Fibroblast of skin of left biceps (primary cell): ENCODE measurements at regions not wholly inside any gene's neighbourhood (a gene's known extent, or its start where the extent isn't known, plus 50 kb on each side); places are given as distances from the start of the nearest gene placed in this dataset.
"Not testable (repeated sequence)": the region's sequence is repeated elsewhere in the genome, so short reads cannot be mapped to it uniquely, and the experiment has no call there.

ENCODE experiments used
- DNase-seq, 2 experiments: peaks; one replicate each; pipeline ENCODE4 v3.0.0-alpha.2; 2013; ENCODE audit warnings: low read depth in 2 of 2

- DNase-seq: no peak
These were observed 228.5 kb downstream of the RNF144A start for GRCh38 chr2:7145707-7146106.

GRCh38 chr2:7146151-7146550, 228.9 kb downstream of the RNF144A start:
- no peak for DNase-seq

GRCh38 chr2:7154656-7155055, 237.4 kb downstream of the RNF144A start:
- no peak for DNase-seq

- DNase-seq: no peak
These were observed 244.3 kb downstream of the RNF144A start for GRCh38 chr2:7161501-7161900.

- DNase-seq: peak in 1 of 2 experiments; percentile 3
These were observed 248.5 kb downstream of the RNF144A start for GRCh38 chr2:7165736-7166135.

GRCh38 chr2:7167801-7168411, 250.7 kb downstream of the RNF144A start:
- DNase-seq: no peak

GRCh38 chr2:7169593-7169992, 252.4 kb downstream of the RNF144A start:
- DNase-seq: no peak

DNA sequence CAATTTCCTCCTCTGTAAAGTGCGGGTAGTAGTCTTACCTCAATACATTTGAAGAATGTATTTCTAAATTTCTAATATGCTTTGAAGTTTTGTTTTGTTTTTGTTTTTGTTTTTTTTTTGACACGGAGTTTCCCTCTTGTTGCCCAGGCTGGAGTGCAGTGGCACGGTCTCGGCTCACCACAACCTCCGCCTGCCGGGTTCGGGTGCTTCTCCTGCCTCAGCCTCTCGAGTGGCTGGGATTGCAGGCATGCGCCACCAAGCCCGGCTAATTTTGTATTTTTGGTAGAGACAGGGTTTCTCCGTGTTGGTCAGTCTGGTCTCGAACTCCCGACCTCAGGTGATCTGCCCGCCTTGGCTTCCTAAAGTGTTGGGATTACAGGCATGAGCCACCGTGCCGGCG, 261.8 kb downstream of the RNF144A start:
- not testable (repeated sequence) for DNase-seq

GRCh38 chr2:7180638-7181370, 263.6 kb downstream of the RNF144A start:
- no peak for DNase-seq

DNA sequence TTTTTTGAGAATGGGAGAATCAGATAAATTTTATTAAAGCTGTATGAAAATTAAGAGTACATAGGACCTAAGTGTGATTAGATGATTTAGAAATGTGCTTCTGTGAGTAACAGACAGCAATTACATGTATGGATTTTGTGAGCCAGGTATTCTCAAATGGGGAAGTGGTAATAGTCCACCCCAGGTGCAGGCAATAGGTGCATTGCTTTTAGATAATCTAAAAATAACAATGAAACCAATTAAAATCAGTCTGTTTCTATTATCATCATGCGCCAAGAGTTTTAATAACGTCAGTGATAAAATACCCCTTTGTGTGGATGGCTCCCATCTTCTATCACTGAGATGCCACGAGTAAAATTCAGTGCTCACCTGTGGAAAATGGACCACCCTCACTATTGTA, 265.3 kb downstream of the RNF144A start:
- no peak for DNase-seq

DNA sequence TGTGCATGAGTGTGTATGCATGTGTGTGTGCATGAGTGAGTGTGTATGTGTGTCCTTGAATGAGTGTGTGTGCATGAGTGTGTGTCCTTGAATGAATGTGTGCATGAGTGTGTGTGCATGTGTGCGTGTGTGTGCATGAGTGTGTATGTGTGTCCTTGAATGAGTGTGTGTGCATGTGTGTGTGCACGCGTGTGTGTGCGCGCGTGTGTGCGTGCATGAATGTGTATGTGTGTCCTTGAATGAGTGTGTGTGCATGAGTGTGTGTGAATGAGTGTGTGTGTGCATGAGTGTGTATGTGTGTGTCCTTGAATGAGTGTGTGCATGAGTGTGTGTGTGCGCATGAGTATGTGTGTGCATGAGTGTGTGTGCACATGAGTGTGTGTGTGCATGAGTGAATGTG, 271.9 kb downstream of the RNF144A start:
- DNase-seq: no peak

DNA sequence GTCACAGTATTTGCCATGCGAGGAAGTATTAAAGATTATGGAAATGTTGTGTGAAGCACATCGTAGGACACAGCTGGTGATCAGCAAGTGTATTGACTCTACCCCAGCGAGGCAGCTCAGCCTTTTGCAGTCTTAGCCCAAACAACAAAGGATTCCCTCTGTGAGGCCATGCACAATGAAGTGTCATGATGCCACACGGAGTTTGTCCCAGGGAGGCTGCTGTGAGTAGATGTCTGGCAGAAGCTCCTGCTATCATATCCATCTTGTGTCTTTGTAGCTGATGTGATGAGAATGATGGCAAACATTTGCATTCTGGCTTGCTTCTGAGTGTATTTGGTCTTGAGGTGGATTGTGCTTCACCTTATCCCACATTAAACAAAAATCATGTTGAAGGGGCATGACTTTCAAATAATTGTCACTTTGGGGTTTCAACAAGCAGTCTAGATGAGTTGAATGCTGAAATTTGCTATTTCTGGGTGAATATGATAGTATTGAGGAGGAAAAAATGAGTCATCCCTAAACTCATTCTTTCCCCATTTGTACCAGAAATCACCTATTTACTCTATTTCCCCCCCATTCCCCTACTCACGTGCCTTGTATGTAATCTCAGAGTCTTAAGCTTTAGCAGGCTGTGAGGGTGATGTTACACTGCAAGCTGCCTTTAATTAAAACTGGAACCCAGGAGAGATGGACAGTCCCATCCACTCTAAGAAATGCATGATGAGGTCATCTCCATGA, 273.5 kb downstream of the RNF144A start:
- no peak for DNase-seq

GRCh38 chr2:7191932-7192331, 274.7 kb downstream of the RNF144A start:
- peak; percentile 98 to 99 for DNase-seq

DNA sequence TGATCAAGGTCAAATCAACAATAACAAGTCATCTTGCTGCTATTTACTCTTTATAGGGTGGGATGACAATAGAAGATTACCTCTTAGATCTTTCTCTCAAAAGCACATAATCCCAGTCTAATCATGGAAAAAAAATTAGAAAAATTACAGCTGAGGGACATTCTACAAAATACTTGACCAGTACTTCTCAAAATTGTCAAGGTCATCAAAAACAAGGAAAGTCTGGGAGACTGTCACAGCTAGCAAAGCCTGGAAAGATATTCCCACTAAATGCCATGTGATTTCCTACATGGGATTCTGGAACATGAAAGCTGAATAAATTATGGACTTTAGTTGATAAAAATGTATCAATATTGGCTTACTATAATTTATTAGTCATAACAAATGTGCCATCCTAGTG, 276.2 kb downstream of the RNF144A start:
- DNase-seq: no peak

- no peak for DNase-seq
These were observed 277.7 kb downstream of the RNF144A start for GRCh38 chr2:7194950-7195349.

GRCh38 chr2:7196883-7197282, 279.7 kb downstream of the RNF144A start:
- no peak for DNase-seq

DNA sequence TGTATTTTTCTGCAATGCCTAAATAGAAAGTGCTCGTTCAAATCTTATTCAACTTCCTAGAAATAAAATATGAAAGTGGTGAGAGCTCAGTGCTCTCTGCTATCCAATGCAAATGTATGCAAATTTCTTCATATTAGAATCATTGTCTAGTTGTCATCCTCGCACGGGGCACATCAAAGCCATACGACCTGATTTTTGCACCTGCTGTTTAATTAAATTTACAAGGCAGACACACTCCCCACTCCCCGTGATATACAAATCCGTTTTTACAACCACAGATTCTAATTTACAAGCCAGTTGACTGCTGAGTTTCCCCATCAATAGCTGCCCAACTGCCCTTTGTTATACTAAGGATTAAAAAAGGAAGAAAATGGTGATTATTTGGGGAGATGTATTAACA, 284.6 kb downstream of the RNF144A start:
- DNase-seq: no peak

- DNase-seq: peak; percentile 57 to 59
These were observed 285.9 kb downstream of the RNF144A start for GRCh38 chr2:7203056-7203467.

DNA sequence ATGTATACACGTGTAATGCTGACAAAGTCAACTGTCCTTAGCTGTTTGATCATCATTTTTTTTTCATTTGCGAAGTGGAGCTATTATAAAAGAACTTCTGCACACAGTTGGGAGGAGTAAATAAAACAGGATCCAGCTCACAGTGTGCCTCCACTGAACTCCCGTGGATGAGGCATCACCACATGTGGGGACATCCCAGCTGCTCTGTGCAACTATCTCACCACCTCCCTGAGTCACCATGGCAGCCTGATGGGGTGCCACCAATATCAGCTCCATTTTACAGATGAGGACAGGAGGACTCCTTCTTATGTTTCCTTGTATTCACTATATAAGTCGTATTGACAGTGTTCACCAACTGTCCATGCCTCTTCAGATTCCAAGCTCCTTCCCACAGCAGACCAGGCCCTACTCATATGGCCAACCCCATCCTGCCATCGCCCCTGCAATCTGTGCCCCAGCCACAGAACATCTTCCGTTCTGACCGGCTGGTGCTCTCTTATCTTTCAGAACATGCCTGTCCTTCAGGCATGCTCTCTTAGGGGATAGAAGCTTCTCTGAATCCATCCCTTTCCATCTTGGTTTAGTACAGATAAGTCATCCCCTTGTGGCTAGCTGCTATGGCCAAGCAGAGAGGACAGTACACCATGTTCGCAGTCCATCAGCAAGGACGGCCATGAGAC, 288.1 kb downstream of the RNF144A start:
- DNase-seq: no peak

DNA sequence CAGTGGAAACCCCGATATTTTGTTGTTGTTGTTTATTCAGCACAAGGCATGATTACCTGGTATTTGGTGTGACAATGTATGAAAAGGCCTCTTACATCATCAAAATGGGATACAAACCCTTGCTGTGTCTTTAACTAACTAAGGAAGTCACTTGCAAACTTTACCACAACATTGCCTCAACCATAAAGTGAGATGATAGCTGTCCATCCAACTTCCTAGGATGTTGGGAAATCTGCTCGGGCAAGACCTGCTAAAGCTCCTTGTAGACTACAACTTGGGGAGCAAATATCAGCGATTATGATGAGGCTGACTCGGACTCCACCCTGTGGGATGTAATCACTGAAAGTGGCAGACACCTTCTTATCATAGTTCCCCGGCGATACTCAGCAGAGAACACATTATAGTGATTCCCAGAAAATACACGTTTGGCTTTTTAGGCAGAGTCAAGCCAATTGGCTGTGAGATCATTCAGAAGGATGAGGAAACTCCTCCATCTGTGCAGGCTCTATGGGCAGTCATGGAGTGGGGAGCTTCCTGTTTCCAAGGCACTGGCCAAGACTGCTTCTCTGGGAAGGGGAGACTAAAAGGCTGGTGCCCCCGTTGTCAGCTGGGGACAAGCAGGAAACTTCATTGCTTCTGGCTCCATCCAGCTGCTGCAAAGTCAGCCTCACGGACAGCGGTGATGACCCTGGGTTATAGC, 289.0 kb downstream of the RNF144A start:
- no peak for DNase-seq

DNA sequence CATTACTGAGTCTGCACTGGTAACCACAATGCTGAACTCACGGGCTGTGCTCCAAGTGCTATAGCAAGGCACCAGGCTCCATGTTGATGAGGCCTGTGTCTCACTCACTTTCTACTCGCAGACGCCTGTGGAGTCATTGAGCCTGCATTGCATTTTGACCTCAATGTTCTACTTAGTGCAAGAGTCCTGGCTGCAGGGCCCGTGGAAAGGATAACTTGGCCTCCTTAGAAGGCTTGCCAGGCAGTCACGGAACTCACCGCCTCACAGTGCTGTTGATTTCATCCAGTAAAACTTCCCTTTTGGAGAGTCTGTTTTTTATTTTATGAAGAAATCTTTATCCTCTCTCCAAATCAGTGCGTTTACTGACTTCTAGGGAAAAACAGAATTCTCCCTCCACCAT, 290.4 kb downstream of the RNF144A start:
- no peak for DNase-seq
